ENCODE measurements at regions not wholly inside any gene's neighbourhood (a gene's known extent, or its start where the extent isn't known, plus 50 kb on each side); places are given as distances from the start of the nearest gene placed in this dataset.
"Not testable (repeated sequence)": the region's sequence is repeated elsewhere in the genome, so short reads cannot be mapped to it uniquely, and the experiment has no call there.

- no peak for FAIRE-seq
Observed at GRCh38 chr11:90601261-90601660, 378.4 kb upstream of the CHORDC1 start.

GRCh38 chr11:90594658-90595057, 371.8 kb upstream of the CHORDC1 start:
- FAIRE-seq = no peak

DNA sequence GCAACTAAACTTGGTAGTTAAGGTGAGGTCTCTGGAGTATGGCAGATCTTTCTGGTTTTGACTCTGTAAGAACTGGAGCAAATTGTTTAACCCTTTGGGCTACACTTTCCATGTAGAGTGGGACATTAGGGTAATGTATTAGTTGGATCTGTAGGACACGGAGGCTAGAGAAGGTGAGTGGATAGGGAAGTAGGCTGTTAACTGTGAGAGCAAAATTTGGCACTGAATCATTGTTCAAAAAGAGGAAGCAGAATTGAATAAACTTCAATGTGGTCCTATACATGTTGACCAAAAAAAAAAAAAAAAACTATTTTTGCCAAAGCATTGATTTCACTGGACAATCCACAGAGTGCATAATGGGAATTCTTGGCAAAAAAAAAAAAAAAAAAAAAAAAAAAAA, 370.2 kb upstream of the CHORDC1 start:
- FAIRE-seq = no peak

DNA sequence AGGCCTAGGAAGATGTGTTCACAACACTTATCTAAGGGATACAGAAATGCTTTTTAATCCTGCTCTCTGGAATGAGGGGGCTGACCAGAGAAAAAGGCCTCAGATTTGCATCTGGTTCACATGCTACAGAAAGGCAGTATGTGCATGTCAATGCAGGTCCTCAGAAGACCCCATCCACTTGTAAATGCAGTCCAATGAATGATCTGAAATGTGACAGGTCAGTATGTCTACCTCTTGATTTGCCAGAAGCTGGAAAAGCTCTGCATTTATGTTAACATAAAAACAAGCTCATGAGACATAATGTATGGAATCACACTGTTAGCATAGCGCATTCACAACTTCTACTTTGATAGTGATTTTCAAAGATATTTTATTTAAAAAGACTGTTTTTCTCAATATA, 367.4 kb upstream of the CHORDC1 start:
- FAIRE-seq = no peak

GRCh38 chr11:90589735-90590134, 366.9 kb upstream of the CHORDC1 start:
- no peak for FAIRE-seq

DNA sequence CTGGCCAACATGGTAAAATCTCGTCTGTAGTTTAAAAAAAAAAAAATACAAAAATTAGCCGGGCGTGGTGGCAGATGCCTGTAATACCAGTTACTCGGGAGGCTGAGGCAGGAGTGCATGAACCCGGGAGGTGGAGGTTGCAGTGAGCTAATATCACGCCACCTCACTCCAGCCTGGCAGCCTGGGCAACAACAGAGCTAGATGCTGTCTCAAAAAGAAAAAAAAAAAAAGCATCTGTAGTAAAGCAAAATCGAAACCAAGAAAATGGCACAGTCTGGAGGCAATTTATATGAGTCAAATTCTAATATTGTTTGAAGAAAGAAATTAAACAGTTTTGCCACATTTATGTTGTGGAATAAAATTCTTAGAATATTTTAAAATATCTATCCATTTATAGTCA, 365.0 kb upstream of the CHORDC1 start:
- FAIRE-seq = peak; percentile 14

- FAIRE-seq = no peak
Observed at GRCh38 chr11:90585491-90585890, 362.6 kb upstream of the CHORDC1 start.

DNA sequence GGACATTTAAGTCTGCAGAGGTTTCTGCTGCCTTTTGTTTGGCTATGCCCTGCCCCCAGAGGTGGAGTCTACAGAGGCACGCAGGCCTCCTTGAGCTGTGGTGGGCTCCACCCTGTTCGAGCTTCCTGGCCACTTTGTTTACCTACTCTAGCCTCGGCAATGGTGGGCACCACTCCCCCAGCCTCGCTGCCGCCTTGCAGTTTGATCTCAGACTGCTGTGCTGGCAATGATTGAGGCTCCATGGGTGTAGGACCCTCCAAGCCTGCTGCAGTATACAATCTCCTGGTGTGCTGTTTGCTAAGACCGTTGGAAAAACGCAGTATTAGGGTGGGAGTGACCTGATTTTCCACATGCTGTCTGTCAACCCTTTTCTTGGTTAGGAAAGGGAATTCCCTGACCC, 360.1 kb upstream of the CHORDC1 start:
- FAIRE-seq = not testable (repeated sequence)

DNA sequence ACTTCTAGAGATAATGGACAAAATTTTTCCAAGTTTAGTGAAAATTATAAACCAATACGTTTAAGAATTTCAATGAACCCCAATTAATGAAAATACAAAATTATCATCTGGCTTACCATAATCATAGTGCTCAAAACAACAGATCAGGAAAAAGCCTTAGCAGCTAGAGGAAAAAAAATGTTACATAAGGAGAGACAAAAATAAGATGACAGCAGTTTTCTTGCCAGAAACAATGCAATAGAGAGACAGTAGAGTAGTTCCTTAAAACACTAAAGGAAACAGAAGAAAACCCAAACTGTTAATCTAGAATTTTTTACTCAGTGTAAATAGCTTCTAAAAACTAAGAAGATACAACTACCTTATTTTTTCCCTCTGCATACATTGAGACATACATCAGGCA, 341.7 kb upstream of the CHORDC1 start:
- FAIRE-seq = no peak

- FAIRE-seq = no peak
Observed at GRCh38 chr11:90558328-90558865, 335.5 kb upstream of the CHORDC1 start.

- FAIRE-seq = no peak
Observed at GRCh38 chr11:90556606-90557005, 333.8 kb upstream of the CHORDC1 start.

DNA sequence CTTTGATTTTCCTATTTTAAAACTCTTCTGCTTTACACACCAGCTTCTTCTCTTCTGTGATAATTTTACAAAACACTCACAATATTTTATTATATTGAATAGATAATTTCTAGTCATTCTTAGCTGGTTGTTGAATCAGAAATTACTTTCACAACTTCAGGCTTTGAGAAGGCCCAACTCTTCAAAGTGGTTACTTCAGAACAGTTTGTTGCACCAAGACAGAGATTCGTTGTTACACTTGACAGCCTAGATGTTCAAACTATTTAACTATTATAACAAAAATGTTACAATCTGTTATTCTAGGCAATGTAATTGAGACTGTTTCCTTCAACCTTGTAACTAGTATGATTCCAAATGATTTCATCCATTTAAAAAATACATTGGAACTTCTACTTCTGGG, 333.2 kb upstream of the CHORDC1 start:
- FAIRE-seq = no peak

- FAIRE-seq = no peak
Observed at GRCh38 chr11:90555477-90555876, 332.6 kb upstream of the CHORDC1 start.

- no peak for FAIRE-seq
Observed at GRCh38 chr11:90542092-90542491, 319.2 kb upstream of the CHORDC1 start.

- FAIRE-seq = no peak
Observed at GRCh38 chr11:90536301-90536700, 313.5 kb upstream of the CHORDC1 start.

DNA sequence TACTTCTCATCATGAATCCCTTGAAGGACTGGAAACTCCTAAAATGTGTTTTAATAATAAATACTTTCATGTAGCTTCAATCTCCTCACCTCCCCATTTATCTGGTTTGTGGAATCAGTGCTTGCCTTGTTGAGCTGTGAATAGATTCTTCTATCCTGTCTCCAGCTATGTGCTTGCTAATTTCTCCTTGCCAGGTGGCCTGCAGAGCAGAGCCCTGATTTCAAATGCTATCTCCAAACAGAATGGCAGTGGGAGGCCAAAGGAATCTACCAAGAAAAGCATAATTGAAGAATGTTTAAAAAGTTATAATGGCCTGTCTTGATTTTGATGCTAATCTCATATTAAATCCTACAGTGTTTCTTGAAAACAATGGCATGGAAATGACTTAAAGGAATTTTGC, 309.3 kb upstream of the CHORDC1 start:
- FAIRE-seq = no peak

DNA sequence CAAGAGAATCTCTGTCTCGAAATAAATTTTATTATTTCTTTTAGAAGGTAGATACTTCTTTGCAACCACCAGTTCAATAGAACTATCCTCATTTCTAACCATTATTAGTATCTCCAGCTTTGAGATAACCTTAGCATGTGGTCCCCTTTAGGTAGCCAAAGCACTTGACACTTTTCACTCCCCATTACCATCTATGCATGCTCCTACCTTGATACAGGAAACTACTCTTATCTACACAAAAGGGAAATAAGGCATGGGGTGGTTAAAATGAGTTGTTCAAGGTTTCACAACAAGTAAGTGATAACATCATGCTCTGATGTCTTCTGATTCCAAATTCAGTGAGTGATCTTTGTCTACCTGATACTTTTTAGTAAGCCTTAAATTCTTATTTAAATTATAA, 308.2 kb upstream of the CHORDC1 start:
- FAIRE-seq = no peak

DNA sequence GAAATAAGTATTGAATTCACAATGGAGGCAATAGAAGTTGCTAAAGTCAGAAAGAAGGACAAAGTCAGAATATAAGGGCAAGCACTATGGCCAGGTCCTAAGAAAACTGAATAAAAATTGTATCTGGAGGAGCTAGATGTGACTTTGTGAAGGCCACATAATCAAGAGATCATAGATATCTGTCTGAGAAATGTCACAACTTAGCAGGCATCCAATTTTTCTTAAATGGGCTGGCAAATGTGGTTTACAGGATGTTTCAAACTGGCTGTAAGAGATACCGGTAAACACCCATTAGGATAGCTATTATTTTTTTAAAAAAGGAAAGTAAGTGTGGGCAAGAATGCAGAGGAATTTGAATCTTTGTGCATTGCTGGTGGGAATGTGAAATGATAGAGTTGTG, 303.1 kb upstream of the CHORDC1 start:
- no peak for FAIRE-seq

DNA sequence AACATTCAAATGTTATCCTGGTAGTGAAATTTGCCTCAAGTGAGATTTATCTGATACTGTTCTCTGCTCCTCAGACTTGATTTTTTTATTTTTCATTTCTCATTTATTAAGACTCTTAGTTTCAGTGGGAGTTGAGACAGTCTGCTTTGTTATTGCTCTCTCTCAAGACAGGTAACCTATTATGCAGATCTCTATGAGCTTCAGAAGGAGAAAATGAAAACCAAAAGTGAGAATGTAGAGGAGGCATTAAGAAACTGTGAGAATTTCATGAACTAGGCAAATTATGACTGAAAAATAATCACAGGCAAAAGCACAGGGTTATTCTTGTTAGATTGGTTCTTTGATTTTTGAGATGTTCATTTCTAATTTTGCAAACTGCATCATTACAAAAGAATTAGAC, 290.0 kb upstream of the CHORDC1 start:
- no peak for FAIRE-seq

DNA sequence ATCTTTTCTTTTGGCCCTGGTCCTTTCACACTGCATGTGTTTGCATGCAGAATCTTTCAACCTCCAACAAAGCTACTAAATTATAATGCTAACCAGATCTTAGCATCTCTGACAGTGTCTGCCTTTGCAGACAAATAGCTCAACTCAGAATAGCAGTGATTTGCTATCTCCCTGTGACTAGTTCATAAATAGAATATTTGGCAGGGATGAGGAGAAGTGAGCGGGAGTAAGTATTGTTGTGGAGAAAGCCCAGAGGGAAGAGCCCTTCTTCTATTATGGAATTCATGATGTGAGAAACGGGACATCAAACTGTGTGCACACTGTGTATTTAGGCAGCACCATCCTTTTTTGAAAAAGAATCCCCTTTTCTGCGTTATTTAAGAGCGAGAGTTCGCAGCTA, 288.0 kb upstream of the CHORDC1 start:
- no peak for FAIRE-seq

DNA sequence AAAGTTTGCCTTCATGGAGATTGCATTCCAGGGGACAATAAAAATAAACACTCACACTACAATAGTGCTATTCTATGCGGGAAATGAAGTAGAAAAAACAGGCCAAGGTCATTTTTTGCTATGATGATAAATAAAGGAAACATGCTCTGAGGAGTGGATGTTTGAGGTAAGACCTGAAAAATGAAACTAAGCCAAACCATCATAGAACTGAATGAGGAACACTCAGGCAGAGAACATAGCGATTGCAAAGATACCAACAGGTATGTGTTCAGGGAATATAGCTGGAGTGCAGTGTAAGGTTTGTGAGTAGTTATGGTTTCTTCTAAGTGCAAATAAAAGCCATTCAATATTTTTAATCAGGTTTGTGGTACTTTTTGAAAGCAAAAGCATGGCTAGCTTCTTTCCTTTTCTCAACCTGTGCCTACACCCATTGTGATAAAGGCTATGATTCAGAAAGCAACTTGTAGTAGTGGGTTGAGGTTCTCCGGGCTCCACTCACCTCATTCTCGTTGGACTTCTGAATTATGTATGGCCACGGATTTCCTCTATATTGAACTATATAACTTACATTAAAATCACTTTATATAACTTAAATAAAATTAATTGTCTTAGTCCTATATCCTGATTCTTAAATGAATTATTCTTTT, 278.2 kb upstream of the CHORDC1 start:
- FAIRE-seq = no peak

DNA sequence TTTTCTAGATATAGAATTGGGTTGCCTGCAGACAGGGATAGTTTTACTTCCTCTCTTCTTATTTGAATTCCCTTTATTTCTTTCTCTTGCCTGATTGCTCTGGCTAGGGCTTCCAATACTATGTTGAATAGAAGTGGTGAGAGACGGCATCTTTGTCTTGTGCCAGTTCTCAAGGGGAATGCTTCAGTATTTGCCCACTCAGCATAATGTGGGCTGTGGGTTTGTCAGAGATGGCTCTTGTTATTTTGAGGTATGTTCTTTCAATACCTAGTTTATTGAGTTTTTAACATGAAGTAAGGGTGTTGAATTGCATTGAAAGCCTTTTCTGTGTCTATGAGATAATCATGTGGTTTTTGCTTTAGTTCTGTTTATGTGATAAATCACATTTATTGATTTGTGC, 273.9 kb upstream of the CHORDC1 start:
- FAIRE-seq = no peak

DNA sequence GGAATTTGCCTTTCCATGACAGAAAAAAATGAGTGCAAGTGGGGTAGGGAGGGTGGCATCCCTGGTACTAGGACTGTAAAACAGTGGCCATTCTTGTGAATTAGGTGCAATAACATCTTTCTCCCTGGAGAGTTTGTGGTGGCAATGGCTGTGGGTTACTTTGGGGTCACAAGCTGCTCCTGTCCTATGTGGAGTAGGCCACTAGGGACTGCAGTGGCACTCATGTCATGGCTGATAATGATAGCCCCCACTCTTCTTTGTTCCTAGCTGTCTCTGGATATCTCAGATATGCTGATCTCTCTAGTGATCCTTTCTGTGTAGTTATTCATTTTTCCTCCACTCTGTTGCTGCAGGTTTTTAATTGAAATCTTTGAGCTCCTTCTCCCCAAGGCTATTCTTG, 270.5 kb upstream of the CHORDC1 start:
- no peak for FAIRE-seq

- no peak for FAIRE-seq
Observed at GRCh38 chr11:90491466-90491865, 268.6 kb upstream of the CHORDC1 start.

GRCh38 chr11:90476442-90477007, 253.7 kb upstream of the CHORDC1 start:
- FAIRE-seq = no peak

All from A204.1 (cell line).